H1 (cell line): ENCODE measurements at regions not wholly inside any gene's neighbourhood (a gene's known extent, or its start where the extent isn't known, plus 50 kb on each side); places are given as distances from the start of the nearest gene placed in this dataset.

Source experiments
- CBX8 ChIP-seq: fragments of 300-800, 300-1000 bp; sonication (generic); IDR thresholded peaks from 2 replicates; pipeline ENCODE4 v1.7.1; 2016; ENCODE audit warnings: low read depth, low read length, borderline replicate concordance
- EP300 ChIP-seq, 2 experiments: IDR thresholded peaks; 1 replicate in 1 of 2; 2 replicates in 1 of 2; pipeline ENCODE4 v1.6.1; 2011 to 2012; ENCODE audit warnings: low read depth in 2 of 2, low read length in 2 of 2, mild to moderate bottlenecking in 2 of 2, borderline replicate concordance in 1 of 2, inconsistent platforms in 1 of 2, moderate library complexity in 1 of 2
- EZH2 ChIP-seq: fragments of 200-600 bp; sonication (generic); IDR thresholded peaks from 2 replicates; pipeline ENCODE4 v1.7.1; 2012; ENCODE audit warnings: low read depth, mild to moderate bottlenecking, moderate library complexity, low read length, inconsistent platforms; ENCODE audit not compliant: severe bottlenecking
- GABPA ChIP-seq: IDR thresholded peaks from 2 replicates; pipeline ENCODE4 v1.6.1; 2011; ENCODE audit warnings: mild to moderate bottlenecking, low read length, moderate library complexity, borderline replicate concordance; ENCODE audit not compliant: insufficient read depth
- POLR2AphosphoS5 ChIP-seq: IDR thresholded peaks from 2 replicates; pipeline ENCODE4 v1.6.1; 2011; ENCODE audit warnings: low read depth, low read length
- SIN3A ChIP-seq, 2 experiments: IDR thresholded peaks in 1 of 2; conservative IDR thresholded peaks in 1 of 2; 2 replicates each; pipeline ENCODE4 v1.6.1; 2011 to 2012; ENCODE audit warnings: low read length in 2 of 2, improper control_type of control experiment in 1 of 2, low read depth in 1 of 2, mild to moderate bottlenecking in 1 of 2
- SP1 ChIP-seq: IDR thresholded peaks from 2 replicates; pipeline ENCODE4 v1.6.1; 2011; ENCODE audit warnings: low read depth, low read length
- TAF1 ChIP-seq: IDR thresholded peaks from 2 replicates; pipeline ENCODE4 v1.6.1; 2011; ENCODE audit warnings: mild to moderate bottlenecking, low read depth, low read length
- TCF12 ChIP-seq: IDR thresholded peaks from 2 replicates; pipeline ENCODE4 v1.6.1; 2011; ENCODE audit warnings: low read depth, mild to moderate bottlenecking, low read length
- ZNF274 ChIP-seq: IDR thresholded peaks from 2 replicates; pipeline ENCODE4 v1.7.0; 2012; ENCODE audit warnings: low read length, borderline replicate concordance; ENCODE audit errors: extremely low read depth
- TF ChIP-seq, protein P1 (sequence below), 3 experiments: IDR thresholded peaks; 1 replicate in 2 of 3; 2 replicates in 1 of 3; pipeline versions ENCODE4 v1.5.1 to v1.6.1; 2011; ENCODE audit warnings: low read length in 3 of 3, mild to moderate bottlenecking in 3 of 3, inconsistent platforms in 2 of 3, low read depth in 1 of 3, moderate library complexity in 1 of 3; ENCODE audit not compliant: insufficient read depth in 1 of 3; ENCODE audit errors: control extremely low read depth in 1 of 3

DNA sequence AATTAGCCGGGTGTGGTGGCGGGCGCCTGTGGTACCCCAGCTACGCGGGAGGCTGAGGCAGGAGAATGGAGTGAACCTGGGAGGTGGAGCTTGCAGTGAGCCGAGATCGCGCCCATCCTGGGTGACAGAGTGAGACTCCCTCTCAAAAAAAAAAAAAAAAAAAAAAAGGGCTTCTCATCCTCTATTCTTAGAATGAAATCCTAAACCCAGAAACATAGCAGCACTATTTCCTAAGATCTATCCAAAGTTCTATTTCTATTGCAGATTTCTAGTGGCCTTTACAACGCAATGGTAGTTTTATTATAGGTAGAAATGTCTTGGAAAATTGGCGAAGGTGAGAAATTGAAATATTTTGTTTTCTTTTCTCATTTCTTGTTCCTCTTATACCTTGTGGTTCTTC lies 501.0 kb upstream of the SETBP1 start:
- TF ChIP-seq, protein P1, sequence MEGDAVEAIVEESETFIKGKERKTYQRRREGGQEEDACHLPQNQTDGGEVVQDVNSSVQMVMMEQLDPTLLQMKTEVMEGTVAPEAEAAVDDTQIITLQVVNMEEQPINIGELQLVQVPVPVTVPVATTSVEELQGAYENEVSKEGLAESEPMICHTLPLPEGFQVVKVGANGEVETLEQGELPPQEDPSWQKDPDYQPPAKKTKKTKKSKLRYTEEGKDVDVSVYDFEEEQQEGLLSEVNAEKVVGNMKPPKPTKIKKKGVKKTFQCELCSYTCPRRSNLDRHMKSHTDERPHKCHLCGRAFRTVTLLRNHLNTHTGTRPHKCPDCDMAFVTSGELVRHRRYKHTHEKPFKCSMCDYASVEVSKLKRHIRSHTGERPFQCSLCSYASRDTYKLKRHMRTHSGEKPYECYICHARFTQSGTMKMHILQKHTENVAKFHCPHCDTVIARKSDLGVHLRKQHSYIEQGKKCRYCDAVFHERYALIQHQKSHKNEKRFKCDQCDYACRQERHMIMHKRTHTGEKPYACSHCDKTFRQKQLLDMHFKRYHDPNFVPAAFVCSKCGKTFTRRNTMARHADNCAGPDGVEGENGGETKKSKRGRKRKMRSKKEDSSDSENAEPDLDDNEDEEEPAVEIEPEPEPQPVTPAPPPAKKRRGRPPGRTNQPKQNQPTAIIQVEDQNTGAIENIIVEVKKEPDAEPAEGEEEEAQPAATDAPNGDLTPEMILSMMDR (IDR thresholded peaks at IDR 0.05; ENCODE audit: control extremely low read depth in 1 of 3, insufficient read depth in 1 of 3, low read depth in 1 of 3, low read length in 3 of 3), result no peak
- TF ChIP-seq SP1 (no peak), EP300 (IDR thresholded peaks at IDR 0.05; ENCODE audit: borderline replicate concordance in 1 of 2, low read depth in 2 of 2, low read length in 2 of 2) (no peak), TCF12 (no peak), EZH2 (no peak), TAF1 (no peak), CBX8 (no peak), GABPA (no peak), SIN3A (conservative IDR thresholded peaks at IDR 0.05 in 1 of 2, IDR thresholded peaks at IDR 0.05 in 1 of 2; ENCODE audit: low read depth in 1 of 2, low read length in 2 of 2) (no peak), POLR2AphosphoS5 (no peak), ZNF274 (no peak)
